Stimulated activated CD8-positive, alpha-beta memory T cell treated with anti-CD3 and anti-CD28 coated beads, Interleukin-2, amount 100 ng/mL, for 1 hour (primary cell): ENCODE measurements at regions not wholly inside any gene's neighbourhood (a gene's known extent, or its start where the extent isn't known, plus 50 kb on each side); places are given as distances from the start of the nearest gene placed in this dataset.
"Not testable (repeated sequence)": the region's sequence is repeated elsewhere in the genome, so short reads cannot be mapped to it uniquely, and the experiment has no call there.

ENCODE experiments used
- DNase-seq, 2 donors: peaks; one replicate each; pipeline ENCODE4 v3.0.0-alpha.2; 2020; ENCODE audit warnings: low read depth in 2 of 2

DNA sequence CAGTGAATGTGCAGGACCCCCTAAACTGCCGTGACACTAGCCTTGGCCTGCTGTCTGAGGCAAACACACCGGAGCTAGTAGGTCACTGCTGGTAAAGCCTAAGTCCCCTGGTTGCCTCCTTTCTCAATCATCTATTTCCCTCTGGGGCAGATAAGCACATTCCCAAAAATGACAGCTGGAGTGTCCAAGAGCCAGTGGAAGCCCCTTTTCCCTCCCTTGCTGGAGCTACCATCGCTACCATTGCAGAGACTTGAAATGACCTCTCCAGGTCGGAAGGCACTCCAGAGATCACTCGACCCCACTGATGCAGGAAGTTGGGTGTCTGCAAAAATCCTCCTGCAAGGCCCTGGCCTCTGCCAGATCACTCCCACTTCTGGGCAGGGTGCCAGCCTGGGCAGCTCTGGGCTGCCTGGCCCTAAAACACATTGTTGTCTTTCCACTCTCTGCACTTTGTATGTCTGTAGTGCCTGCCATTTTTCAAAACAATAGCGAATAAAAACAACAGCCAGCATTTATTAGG, 235.9 kb downstream of the BCL2L11 start:
- DNase-seq = not testable (repeated sequence)

DNA sequence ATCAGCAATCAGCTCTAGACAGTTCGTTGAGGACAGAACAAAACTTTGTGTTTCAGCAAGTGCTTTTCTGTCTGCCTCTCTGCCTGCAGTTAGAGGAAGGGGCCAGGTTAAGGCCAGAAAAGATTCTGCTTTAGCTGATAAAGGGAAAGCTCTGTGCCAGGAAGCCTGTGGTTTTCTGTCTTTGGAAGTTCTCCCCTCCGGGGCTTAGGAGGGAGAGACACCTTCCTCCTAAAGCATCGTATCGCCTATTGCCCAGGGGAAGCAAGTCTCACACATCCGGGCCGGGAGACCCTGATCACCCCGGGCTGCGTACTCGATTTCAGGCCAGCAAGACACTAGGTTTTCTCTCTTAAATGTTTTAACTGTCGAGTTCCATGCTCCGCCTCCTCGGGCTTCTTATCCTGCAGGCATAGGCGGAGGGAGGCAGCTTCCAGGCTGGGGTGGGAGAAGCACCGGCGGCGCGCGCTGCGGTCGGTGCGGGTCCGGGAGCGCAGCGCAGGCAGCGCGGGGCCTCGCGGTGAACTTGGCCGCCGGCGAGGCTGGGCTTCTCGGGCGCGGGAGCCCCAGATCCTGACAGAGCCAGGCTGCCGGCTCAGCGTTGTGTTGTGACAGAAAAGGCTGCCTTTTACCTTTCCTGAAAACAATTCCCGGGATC, 245.4 kb downstream of the BCL2L11 start:
- not testable (repeated sequence) for DNase-seq

DNA sequence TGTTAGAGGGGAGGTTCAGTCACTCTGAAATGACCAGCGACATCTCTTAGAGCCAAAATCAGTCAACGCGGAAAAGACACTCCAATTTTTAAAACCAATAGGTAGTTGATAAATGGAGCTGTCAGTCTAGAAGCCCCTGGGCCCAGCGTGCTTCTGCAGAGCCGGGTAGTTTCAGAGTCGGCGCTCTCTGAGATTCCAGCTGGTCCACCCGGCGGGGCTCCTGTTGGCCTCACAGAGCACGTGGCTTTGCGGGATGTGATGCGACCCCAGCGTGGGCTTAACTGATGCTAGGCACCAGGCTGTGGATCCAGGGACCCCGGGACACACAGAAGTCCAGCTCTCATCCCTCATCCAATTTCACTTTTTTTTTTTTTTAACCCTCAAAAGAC, 245.9 kb downstream of the BCL2L11 start:
- DNase-seq = not testable (repeated sequence)

DNA sequence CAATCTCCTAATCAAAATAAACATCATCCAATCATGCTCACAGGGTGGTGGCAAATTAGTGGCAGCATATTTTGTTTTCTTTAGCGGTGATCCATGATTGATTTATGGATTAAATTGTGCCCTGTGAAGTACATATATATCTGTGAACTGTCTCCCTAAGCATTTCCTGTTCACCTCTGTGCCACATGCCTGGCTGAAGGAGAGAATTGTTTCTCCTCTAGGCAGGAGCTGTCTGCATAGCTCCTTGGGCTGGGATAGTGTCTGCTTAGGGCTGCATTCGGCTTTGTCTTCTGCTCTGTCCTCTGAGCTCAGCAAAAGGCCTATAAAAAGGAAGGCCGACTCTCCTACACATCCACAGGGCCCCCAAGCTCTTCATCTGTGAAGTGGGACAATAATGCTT, 246.4 kb downstream of the BCL2L11 start:
- DNase-seq = not testable (repeated sequence)

DNA sequence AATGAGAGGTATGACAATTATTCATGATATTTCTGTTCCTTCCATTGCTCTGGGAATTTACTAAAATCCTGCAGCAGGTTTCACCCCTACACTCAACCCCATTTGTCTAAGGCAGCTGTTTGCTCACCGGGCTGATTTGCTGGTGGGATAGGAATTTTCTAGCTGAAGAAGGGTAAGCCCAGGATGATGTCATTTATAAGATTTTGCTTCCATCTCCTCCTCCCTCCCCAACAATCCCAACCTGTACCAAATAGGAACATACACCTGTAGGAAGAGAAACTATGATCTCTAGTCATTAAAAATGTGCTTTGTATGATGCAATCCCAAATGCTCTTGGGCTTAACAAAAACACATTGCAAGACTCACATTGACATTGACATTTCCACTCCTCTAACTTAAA, 247.2 kb downstream of the BCL2L11 start:
- DNase-seq = not testable (repeated sequence)

DNA sequence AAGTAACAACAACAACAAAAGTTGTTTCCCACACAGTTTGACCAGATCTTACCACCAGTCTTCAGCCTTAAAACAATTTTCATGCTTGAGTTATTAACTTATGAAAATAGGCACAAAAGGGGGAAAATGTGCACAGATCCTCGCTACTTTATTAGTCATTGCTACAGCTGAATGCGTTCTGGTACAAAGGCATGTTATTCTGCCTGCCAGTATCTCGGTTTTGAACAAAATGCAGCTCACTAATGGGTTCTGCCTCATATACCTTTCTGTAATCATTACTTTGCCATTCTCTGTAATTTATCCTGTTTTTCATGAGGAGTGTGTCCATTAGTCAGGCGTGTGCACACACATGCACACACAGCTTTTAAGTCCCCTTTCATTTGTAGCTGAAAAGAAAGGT, 247.6 kb downstream of the BCL2L11 start:
- not testable (repeated sequence) for DNase-seq

DNA sequence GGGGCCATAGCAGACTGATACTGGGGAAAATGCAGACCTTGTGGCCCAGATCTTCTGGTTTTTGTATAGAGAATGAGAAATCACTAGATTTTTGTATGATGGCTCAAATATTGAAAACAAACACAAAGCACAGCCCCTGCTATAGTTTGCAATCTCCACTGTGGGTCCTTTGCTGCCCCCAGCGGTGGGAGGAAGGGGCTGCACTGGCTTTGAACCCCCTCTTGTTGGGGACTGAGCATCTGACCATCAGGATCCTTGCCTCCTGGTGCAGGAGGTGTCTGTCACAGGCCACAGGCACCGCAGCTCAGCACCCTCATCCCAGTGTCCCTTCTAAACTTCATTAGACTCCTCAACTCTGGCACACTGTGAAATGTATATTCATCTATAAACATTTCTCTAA, 252.3 kb downstream of the BCL2L11 start:
- DNase-seq = not testable (repeated sequence)

DNA sequence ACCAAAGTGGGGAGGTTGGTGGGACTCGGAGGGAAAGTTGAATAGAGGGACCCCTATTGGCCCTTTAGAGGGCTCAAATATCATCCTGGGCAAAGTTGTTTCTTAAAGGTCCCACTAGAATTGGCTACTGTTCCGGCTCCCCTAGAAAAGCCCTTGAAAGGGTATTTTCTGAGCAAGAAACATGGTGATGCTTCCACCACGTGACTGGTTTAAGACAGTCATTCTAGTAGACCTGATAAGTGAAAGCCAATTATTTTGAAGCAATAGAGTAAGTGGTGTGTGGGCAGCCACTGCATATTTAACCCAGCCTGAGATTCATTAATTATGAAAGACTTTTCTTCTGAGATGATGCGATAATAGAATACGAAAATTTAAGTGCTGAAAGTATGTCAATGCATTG, 253.3 kb downstream of the BCL2L11 start:
- DNase-seq = not testable (repeated sequence)

DNA sequence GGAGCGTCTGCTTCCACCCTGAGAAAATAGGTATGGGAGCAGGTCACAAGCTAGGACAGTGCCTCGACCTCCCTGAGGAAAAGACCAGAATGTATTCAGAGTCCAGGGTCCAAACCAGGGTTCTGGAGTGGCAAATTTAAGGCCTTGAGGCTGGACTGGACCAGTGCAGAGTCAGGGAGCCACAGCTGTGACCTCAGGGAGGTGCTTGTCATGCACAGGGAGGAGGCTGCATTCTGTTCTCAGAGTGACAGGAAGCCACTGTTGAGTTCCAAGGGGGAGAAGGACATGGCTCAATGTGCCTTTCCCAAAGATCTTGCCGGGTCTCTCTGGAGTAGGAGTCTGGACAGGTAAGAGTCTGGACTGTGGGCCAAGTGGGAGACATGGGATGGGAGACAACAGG, 254.0 kb downstream of the BCL2L11 start:
- not testable (repeated sequence) for DNase-seq

DNA sequence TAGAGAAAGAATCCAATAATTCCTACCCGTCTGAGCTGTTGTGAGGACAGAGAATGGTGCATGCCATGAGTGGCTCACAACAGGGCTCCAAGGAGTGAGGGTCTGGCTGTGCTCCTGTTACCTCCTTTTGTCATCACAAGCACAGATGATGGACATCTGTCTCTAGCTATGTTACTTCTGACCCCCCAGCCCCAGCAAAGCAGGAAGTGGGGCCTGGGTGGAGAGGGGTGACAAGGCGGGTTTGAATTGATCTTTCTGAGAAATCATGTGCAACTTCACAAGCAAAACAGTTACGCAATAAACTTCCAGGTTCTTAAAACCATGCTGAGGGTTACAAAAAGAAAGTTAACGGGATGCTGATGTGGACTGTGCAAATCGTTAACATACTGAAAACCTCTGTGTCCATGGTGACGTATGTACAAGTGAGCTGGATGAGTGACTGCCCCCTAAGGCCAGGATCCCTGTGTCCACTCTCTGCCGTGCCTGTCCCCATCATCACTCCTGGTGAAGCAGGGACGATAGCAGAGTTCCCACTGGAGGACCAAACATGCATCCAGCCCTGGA, 254.7 kb downstream of the BCL2L11 start:
- DNase-seq = not testable (repeated sequence)

DNA sequence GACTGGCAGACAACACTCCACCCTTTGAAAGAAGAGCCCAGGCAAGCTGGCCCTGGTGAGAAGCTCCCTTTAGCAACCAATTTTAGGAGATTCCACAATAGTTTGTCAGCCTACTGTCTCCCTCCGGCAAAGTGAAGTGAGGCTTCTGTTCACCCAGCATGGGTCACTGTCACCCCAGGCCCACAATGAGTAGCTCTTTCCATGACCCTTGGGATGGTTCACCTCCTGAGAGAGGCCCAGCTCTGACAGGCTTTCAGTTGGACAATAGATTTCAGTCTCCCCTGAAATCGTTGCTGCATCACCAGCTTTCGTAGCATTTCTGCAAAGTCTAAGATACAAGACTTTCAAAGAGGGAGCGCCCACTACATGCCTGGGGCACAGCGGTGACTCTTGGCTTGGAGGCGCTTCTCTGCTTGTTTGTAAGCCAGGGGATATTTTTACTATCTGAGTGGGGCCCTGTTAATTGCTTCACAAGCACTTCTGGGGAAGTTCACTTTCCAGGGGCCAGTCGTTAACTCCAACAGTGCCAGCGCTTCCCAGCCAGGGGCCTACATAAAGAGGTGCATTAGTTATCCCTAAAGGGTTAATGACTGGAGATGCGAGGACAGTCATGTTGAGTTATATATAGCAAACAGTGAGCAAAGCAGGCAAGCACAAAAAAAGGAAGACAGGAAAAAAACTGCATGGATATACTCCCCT, 255.7 kb downstream of the BCL2L11 start:
- not testable (repeated sequence) for DNase-seq

DNA sequence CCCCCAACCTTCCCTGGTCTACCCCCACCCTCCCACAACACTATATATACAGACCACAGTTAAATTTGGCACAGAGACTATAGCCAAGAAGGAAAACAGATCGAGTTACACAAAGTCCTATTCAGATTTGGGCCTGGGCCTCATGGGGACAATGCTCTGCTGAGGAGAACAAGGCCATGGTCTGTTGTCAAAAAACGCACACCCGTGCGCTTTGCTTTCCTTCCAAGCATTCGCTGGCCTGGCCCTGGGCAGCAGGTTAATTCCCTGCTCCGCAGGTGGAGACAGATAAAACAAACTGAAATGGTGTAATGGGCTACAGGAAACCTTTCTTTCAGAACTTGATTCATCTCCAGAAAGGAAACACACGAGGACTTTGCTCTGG, 256.2 kb downstream of the BCL2L11 start:
- not testable (repeated sequence) for DNase-seq

DNA sequence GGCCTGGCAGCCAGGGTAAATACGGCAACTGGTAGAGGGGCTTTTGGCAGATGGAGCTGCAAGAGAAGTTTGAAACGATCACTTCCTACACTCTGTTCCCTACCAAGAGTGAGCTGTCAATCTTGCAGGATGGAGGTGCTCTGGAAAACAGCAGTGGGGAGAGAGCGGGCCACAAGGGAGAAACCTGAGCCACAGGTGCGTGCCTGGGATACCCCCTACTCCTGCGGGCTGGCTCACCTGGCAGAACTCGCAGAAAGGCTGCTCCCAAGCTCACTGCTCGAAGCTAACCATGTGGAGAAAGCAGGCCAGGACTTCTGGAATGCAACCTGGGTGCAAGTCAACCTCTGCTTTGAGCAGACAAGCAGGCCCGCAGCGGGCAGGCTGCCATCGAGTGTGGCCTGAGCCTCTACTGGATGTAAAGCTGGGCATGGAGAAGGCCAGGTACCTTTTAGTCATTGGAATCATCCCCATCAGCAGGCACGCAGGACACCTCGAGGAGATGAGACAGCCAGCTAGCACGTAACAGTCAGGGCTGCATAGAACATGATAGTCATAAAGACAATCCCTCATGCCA, 256.8 kb downstream of the BCL2L11 start:
- not testable (repeated sequence) for DNase-seq

DNA sequence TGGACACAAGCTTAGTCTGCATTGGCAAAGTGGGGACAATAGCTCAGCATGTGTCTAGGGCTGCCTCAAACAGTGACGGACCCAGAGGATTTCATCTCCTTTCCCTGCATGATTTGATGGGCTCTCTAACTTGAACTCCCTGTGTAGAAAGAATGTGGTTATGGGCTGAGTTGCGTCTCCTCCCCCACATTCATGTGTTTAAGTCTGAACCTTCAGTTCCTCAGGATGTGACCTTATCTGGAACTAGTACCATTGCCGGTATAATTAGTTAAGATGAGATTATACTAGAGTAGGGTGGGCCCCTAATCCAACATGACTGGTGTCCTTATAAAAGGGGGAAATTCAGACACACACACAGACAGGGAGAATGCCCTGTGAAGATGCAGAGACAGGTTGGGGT, 257.6 kb downstream of the BCL2L11 start:
- DNase-seq = not testable (repeated sequence)

DNA sequence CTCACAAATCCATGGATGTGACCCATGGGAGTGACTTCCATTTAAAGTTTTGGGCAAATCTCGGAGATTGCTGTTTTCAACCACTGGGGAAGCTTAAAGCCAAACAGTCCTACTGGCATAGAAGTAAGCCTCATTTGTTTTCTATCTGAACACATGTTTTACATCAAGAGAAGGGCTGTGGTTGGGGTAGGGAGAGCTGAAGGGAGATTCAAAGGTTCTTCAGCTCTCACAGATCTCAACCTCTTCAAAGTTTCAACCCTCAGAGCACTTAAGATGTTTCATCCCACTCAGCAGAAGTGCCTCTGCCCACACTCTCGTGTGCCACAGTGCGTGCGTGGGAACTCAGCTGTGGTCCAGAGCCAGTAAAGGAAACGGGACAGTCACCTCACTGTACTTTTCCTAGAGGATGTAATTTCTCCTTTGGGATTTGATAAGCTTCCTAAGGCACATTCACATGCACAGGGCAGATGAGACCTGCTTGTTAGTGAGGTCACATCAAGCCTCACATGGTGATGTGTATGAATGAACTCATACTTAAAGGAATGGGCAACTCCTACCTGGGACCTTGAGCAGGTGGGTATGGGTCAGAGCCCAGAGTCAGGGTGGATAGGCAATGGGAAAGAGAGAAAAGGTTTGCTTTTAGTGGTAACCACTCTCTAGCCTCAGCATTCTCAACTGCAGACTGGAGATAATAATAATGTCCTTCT, 260.2 kb downstream of the BCL2L11 start:
- not testable (repeated sequence) for DNase-seq

DNA sequence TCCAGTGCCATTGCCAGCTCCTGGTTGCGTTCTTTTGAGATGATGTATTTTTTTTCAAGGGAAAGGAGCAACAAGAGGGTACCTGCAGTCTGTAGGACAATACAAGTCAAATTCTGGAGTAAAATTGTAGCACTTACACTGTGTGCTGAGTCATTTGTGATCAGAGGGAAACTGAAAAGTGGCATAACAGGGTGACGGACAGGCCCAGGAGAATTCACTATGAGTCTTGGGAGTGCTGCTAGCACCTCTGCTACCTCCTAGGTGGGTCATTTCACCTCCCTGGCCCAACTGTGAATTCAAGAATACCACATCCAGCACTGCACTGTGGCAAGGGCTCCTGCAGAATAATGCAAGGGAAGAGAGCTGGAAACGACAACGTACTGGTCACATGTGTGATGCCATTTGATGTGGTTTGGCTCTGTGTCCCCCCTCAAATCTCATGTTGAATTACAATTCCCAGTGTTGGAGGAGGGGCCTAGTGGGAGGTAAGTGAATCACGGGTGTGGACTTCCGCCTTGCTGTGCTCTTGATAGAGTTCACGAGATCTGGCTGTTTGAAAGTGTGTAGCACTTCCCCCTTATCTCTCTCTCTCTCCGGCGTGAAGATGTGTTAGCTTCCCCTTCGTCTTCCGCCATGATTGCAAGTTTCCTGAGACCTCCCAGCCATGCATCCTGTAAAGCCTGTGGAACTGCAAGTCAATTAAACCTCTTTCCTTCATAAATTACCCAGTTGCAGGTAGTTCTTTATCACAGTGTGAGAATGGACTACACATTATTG, 261.0 kb downstream of the BCL2L11 start:
- DNase-seq = not testable (repeated sequence)

DNA sequence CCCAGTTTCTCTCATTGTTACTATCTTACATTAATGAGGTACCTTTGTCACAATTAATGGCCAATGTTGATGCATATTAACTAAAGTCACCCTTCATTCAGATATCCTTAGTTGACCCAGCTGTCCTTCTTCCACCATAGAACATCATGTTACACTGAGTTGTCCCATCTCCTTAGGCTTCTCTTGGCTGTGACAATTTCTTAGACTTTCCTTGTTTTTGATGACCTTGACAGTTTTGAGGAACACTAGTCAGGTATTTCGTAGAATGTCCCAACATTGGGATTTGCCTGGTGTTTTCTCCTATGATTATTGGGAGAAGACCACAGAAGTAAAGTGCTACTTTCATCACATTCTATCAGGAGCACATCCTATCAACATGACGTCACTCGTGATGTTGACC, 261.8 kb downstream of the BCL2L11 start:
- DNase-seq = not testable (repeated sequence)

DNA sequence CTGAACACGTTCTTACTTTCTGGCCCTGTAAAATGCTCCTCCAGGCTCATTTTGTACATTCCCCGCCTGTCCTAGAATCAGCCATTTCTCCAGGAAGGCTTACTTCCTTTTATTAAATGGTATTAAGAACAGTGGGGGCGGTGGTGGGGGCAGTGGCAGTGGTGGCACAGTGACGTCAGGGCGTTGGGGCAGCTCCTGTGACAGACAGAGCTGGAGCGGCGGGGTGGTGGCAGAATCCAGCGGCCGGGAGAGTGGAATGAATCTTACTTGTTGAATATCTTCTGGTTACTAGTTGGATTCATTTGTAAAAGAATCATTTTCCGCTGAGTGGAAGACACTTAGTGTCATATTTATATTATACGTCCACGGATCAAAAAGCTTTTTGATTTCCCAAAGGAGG, 262.6 kb downstream of the BCL2L11 start:
- not testable (repeated sequence) for DNase-seq

DNA sequence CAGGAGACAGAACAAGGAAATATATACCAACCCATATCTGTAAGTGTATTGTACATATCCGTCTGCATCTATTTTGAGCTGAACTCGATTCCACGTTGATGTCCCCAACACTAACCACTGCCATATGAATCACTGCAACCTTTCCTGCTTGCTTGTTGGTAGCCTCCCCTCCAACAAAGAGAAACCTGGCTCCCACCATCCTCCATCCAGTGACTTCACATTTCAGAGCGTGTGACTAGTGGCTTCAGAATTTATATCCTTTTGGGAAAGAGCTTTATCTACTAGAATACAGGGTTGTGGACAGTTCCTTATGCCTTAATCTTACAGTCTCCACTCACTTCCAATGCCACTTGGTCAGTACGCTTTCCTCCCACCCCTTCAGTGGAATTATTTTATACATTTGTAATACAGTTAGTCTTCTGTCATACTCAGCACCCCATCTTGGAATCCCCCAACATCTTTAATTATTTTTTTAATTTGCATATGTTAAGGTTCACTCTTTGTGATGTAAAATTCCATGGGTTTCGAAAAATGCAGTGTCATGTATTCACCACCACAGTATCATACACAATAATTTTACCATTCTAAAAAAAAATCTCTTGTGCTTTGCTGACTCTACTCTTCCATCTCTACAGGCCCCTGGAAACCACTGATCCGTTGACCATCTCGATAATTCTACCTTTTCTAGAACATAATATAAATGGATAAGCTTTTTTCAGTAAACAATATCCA, 264.7 kb downstream of the BCL2L11 start:
- not testable (repeated sequence) for DNase-seq

DNA sequence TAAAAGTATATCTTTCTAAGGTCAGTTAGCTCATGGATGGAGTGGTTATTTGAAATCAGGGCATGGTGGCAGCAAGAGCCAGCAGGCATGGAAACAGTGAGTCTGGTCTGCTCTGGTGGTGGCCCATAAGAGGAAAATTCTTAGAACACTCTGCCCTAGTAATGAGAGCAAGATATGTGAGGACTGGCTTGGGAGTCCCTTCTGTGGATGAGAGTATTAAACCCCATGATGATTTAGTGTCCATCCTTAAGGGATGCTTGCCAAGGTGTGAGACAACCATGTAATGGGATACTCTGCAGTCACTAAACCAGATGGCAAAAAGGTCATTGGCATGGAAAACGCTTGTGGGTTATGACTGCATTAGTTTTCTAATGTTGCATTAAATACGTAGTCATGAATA, 269.9 kb downstream of the BCL2L11 start:
- not testable (repeated sequence) for DNase-seq
